T-helper 2 cell treated with Interferon-gamma antibody and Interleukin-4, amounts not matched to agents 5 μg/mL and 100 μg/mL, for 36 hours (primary cell): ENCODE measurements at regions not wholly inside any gene's neighbourhood (a gene's known extent, or its start where the extent isn't known, plus 50 kb on each side); places are given as distances from the start of the nearest gene placed in this dataset.
"Not testable (repeated sequence)": the region's sequence is repeated elsewhere in the genome, so short reads cannot be mapped to it uniquely, and the experiment has no call there.

Experiments used
- DNase-seq: peaks from one replicate; pipeline ENCODE4 v3.0.0; 2021; ENCODE audit warnings: low spot score
- H3K27ac Mint-ChIP-seq: one replicate; pipeline ENCODE4 v1.8.0; 2021; ENCODE audit warnings: mild to moderate bottlenecking, mixed read lengths
- H3K27me3 Mint-ChIP-seq: one replicate; pipeline ENCODE4 v1.8.0; 2021; ENCODE audit warnings: low read depth, mixed read lengths
- H3K36me3 Mint-ChIP-seq: one replicate; pipeline ENCODE4 v1.8.0; 2021; ENCODE audit warnings: low read depth, mixed read lengths
- H3K4me1 Mint-ChIP-seq: one replicate; pipeline ENCODE4 v1.8.0; 2021; ENCODE audit warnings: low read depth, mixed read lengths
- H3K4me3 Mint-ChIP-seq: one replicate; pipeline ENCODE4 v1.8.0; 2022; ENCODE audit warnings: mild to moderate bottlenecking, moderate library complexity, mixed read lengths
- H3K9me3 Mint-ChIP-seq: one replicate; pipeline ENCODE4 v1.8.0; 2021; ENCODE audit warnings: mixed read lengths

GRCh38 chr10:9823268-9823930 is 1194.3 kb upstream of the CELF2 start:
- Mint-ChIP-seq H3K36me3 (no peaks in the 10 kb centered on the region), H3K27ac (no peak overlapping the region), H3K9me3 (peaks cover 3% of the 10 kb centered on the region), H3K4me3 (no peak overlapping the region), H3K4me1 (no peaks in the 10 kb centered on the region), H3K27me3 (no peaks in the 10 kb centered on the region)
- DNase-seq = no peak

- no peaks in the 10 kb centered on the region for H3K36me3 Mint-ChIP-seq
- H3K4me3 Mint-ChIP-seq = no peak overlapping the region
Observed at GRCh38 chr10:9824631-9825071, 1193.0 kb upstream of the CELF2 start.

GRCh38 chr10:9825491-9826018 is 1192.1 kb upstream of the CELF2 start:
- H3K36me3 Mint-ChIP-seq = no peaks in the 10 kb centered on the region
- H3K4me1 Mint-ChIP-seq = no peaks in the 10 kb centered on the region
- DNase-seq = no peak
- H3K27me3 Mint-ChIP-seq = no peaks in the 10 kb centered on the region
- no peak overlapping the region for H3K27ac Mint-ChIP-seq
- H3K4me3 Mint-ChIP-seq = no peak overlapping the region
- H3K9me3 Mint-ChIP-seq = peaks cover 3% of the 10 kb centered on the region

More at GRCh38 chr10:9824631-9825071, 1193.0 kb upstream of the CELF2 start:
- no peaks in the 10 kb centered on the region for H3K4me1 Mint-ChIP-seq
- no peaks in the 10 kb centered on the region for H3K27me3 Mint-ChIP-seq
- no peak for DNase-seq
- H3K27ac Mint-ChIP-seq = no peak overlapping the region
- peaks cover 3% of the 10 kb centered on the region for H3K9me3 Mint-ChIP-seq

GRCh38 chr10:9828110-9828509 is 1189.6 kb upstream of the CELF2 start:
- H3K27me3 Mint-ChIP-seq = no peaks in the 10 kb centered on the region
- H3K4me1 Mint-ChIP-seq = no peaks in the 10 kb centered on the region
- no peak overlapping the region for H3K27ac Mint-ChIP-seq
- DNase-seq = no peak
- H3K36me3 Mint-ChIP-seq = no peaks in the 10 kb centered on the region
- H3K9me3 Mint-ChIP-seq = peaks cover 7% of the 10 kb centered on the region
- no peak overlapping the region for H3K4me3 Mint-ChIP-seq

- DNase-seq = no peak
- Mint-ChIP-seq H3K4me3 (no peak overlapping the region), H3K36me3 (no peaks in the 10 kb centered on the region), H3K4me1 (no peaks in the 10 kb centered on the region), H3K9me3 (peaks cover 11% of the 10 kb centered on the region), H3K27me3 (no peaks in the 10 kb centered on the region), H3K27ac (no peak overlapping the region)
Observed at GRCh38 chr10:9833942-9834341, 1183.7 kb upstream of the CELF2 start.

- H3K9me3 Mint-ChIP-seq = peaks cover 14% of the 10 kb centered on the region
- no peak overlapping the region for H3K4me3 Mint-ChIP-seq
- H3K4me1 Mint-ChIP-seq = no peaks in the 10 kb centered on the region
- no peaks in the 10 kb centered on the region for H3K36me3 Mint-ChIP-seq
- no peak for DNase-seq
- no peak overlapping the region for H3K27ac Mint-ChIP-seq
- H3K27me3 Mint-ChIP-seq = no peaks in the 10 kb centered on the region
Observed at GRCh38 chr10:9834434-9834833, 1183.2 kb upstream of the CELF2 start.

GRCh38 chr10:9845075-9845474 is 1172.6 kb upstream of the CELF2 start:
- Mint-ChIP-seq H3K4me1 (no peaks in the 10 kb centered on the region), H3K27me3 (no peaks in the 10 kb centered on the region)

GRCh38 chr10:9848278-9848677 is 1169.4 kb upstream of the CELF2 start:
- Mint-ChIP-seq H3K9me3 (peaks cover 25% of the 10 kb centered on the region), H3K36me3 (no peaks in the 10 kb centered on the region), H3K27ac (no peak overlapping the region), H3K4me1 (no peaks in the 10 kb centered on the region), H3K27me3 (no peaks in the 10 kb centered on the region), H3K4me3 (no peak overlapping the region)
- DNase-seq = no peak

More at GRCh38 chr10:9845075-9845474, 1172.6 kb upstream of the CELF2 start:
- Mint-ChIP-seq H3K27ac (no peak overlapping the region), H3K9me3 (peaks cover 18% of the 10 kb centered on the region), H3K36me3 (no peaks in the 10 kb centered on the region), H3K4me3 (no peak overlapping the region)
- DNase-seq = no peak

GRCh38 chr10:9848981-9849380 is 1168.7 kb upstream of the CELF2 start:
- no peaks in the 10 kb centered on the region for H3K27me3 Mint-ChIP-seq
- H3K36me3 Mint-ChIP-seq = no peaks in the 10 kb centered on the region
- peaks cover 28% of the 10 kb centered on the region for H3K9me3 Mint-ChIP-seq
- no peak overlapping the region for H3K4me3 Mint-ChIP-seq
- DNase-seq = no peak
- H3K27ac Mint-ChIP-seq = no peak overlapping the region
- H3K4me1 Mint-ChIP-seq = no peaks in the 10 kb centered on the region

- peaks cover 17% of the 10 kb centered on the region for H3K9me3 Mint-ChIP-seq
- H3K27ac Mint-ChIP-seq = no peak overlapping the region
- H3K4me3 Mint-ChIP-seq = no peak overlapping the region
- no peaks in the 10 kb centered on the region for H3K4me1 Mint-ChIP-seq
- H3K36me3 Mint-ChIP-seq = no peaks in the 10 kb centered on the region
- no peaks in the 10 kb centered on the region for H3K27me3 Mint-ChIP-seq
- no peak for DNase-seq
Observed at GRCh38 chr10:9850415-9850814, 1167.3 kb upstream of the CELF2 start.

GRCh38 chr10:9851808-9852207 is 1165.9 kb upstream of the CELF2 start:
- DNase-seq = no peak
- no peaks in the 10 kb centered on the region for H3K4me1 Mint-ChIP-seq
- H3K27ac Mint-ChIP-seq = no peak overlapping the region
- H3K9me3 Mint-ChIP-seq = peaks cover 16% of the 10 kb centered on the region
- H3K4me3 Mint-ChIP-seq = no peak overlapping the region
- H3K27me3 Mint-ChIP-seq = no peaks in the 10 kb centered on the region
- H3K36me3 Mint-ChIP-seq = no peaks in the 10 kb centered on the region

- H3K4me3 Mint-ChIP-seq = no peak overlapping the region
- H3K4me1 Mint-ChIP-seq = no peaks in the 10 kb centered on the region
- no peak overlapping the region for H3K27ac Mint-ChIP-seq
- no peak for DNase-seq
- peaks cover 16% of the 10 kb centered on the region for H3K9me3 Mint-ChIP-seq
- H3K27me3 Mint-ChIP-seq = no peaks in the 10 kb centered on the region
- no peaks in the 10 kb centered on the region for H3K36me3 Mint-ChIP-seq
Observed at GRCh38 chr10:9853405-9854355, 1164.0 kb upstream of the CELF2 start.

- H3K27me3 Mint-ChIP-seq, H3K27ac Mint-ChIP-seq, DNase-seq, H3K36me3 Mint-ChIP-seq, H3K4me3 Mint-ChIP-seq, H3K4me1 Mint-ChIP-seq: not testable (repeated sequence)
- peaks cover 16% of the 10 kb centered on the region for H3K9me3 Mint-ChIP-seq
Observed at GRCh38 chr10:9855451-9855850, 1162.2 kb upstream of the CELF2 start.

GRCh38 chr10:9858816-9859215 is 1158.9 kb upstream of the CELF2 start:
- DNase-seq = no peak
- peaks cover 2% of the 10 kb centered on the region for H3K9me3 Mint-ChIP-seq
- no peak overlapping the region for H3K4me3 Mint-ChIP-seq
- H3K36me3 Mint-ChIP-seq = no peaks in the 10 kb centered on the region
- no peaks in the 10 kb centered on the region for H3K4me1 Mint-ChIP-seq
- no peak overlapping the region for H3K27ac Mint-ChIP-seq
- no peaks in the 10 kb centered on the region for H3K27me3 Mint-ChIP-seq
